ENCODE measurements at regions not wholly inside any gene's neighbourhood (a gene's known extent, or its start where the extent isn't known, plus 50 kb on each side); places are given as distances from the start of the nearest gene placed in this dataset.

DNA sequence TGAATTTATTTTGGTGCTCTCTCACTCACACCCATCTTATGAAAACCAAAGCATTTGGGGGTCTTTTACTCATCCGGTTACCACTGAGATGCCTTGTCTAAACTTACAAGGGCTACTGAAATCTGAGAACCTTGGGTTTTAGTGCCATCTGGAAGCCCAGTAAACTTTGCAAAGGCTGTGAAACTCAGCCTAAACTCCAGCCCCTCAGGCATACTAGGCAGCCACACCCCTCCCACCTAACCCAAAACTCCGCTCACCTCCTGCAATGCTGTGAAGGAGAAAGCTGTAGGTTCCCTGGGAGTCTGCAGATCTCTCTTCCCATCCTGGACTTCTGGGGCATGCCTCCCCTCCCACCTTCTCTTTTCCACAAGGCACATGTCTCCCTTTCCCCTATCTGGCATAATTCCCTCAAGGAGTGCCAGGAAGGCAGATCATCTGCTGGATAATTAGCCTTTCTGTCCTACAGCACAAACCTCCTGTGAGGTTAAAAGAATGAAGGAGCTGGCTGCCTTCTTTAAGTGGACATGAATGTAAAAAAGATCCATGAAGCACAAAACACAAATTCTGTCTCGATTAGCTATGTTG lies 71.5 kb upstream of the ANXA1 start:
- TF ChIP-seq, protein P1, sequence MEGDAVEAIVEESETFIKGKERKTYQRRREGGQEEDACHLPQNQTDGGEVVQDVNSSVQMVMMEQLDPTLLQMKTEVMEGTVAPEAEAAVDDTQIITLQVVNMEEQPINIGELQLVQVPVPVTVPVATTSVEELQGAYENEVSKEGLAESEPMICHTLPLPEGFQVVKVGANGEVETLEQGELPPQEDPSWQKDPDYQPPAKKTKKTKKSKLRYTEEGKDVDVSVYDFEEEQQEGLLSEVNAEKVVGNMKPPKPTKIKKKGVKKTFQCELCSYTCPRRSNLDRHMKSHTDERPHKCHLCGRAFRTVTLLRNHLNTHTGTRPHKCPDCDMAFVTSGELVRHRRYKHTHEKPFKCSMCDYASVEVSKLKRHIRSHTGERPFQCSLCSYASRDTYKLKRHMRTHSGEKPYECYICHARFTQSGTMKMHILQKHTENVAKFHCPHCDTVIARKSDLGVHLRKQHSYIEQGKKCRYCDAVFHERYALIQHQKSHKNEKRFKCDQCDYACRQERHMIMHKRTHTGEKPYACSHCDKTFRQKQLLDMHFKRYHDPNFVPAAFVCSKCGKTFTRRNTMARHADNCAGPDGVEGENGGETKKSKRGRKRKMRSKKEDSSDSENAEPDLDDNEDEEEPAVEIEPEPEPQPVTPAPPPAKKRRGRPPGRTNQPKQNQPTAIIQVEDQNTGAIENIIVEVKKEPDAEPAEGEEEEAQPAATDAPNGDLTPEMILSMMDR (conservative IDR thresholded peaks at IDR 0.05 in 1 of 2, IDR thresholded peaks at IDR 0.05 in 1 of 2; ENCODE audit: extremely low read depth in 1 of 2, insufficient read depth in 1 of 2, low read depth in 1 of 2, low read length in 2 of 2) = no peak
- TF ChIP-seq EZH2 (IDR thresholded peaks at IDR 0.05; ENCODE audit: borderline replicate concordance, low read length) = no peak
